UCSD-AML1 (cell line): ENCODE measurements at regions not wholly inside any gene's neighbourhood (a gene's known extent, or its start where the extent isn't known, plus 50 kb on each side); places are given as distances from the start of the nearest gene placed in this dataset.
"Not testable (repeated sequence)": the region's sequence is repeated elsewhere in the genome, so short reads cannot be mapped to it uniquely, and the experiment has no call there.

Experiments
- DNase-seq: peaks from one replicate; lab custom pipeline; 2025; ENCODE audit not compliant: unreplicated experiment; lab: John Stamatoyannopoulos, UW

- DNase-seq = not testable (repeated sequence)
Measured at GRCh38 chrX:150231368-150231767, 131.7 kb upstream of the MAMLD1 start.

- DNase-seq = not testable (repeated sequence)
Measured at GRCh38 chrX:150232222-150232621, 130.9 kb upstream of the MAMLD1 start.

- DNase-seq = no peak
Measured at GRCh38 chrX:150234126-150234525, 129.0 kb upstream of the MAMLD1 start.

GRCh38 chrX:150236327-150236726 is 126.8 kb upstream of the MAMLD1 start:
- no peak for DNase-seq

GRCh38 chrX:150238632-150239382 is 124.3 kb upstream of the MAMLD1 start:
- no peak for DNase-seq

- DNase-seq = no peak
Measured at GRCh38 chrX:150239946-150240642, 123.0 kb upstream of the MAMLD1 start.

- DNase-seq = no peak
Measured at GRCh38 chrX:150240643-150240970, 122.5 kb upstream of the MAMLD1 start.

GRCh38 chrX:150253959-150254620 is 109.0 kb upstream of the MAMLD1 start:
- DNase-seq = no peak

GRCh38 chrX:150254909-150255308 is 108.2 kb upstream of the MAMLD1 start:
- no peak for DNase-seq

- no peak for DNase-seq
Measured at GRCh38 chrX:150255441-150256296, 107.4 kb upstream of the MAMLD1 start.

GRCh38 chrX:150256297-150256650 is 106.8 kb upstream of the MAMLD1 start:
- no peak for DNase-seq

- no peak for DNase-seq
Measured at GRCh38 chrX:150257353-150258175, 105.6 kb upstream of the MAMLD1 start.

GRCh38 chrX:150258176-150258425 is 105.0 kb upstream of the MAMLD1 start:
- no peak for DNase-seq

GRCh38 chrX:150258463-150259430 is 104.4 kb upstream of the MAMLD1 start:
- DNase-seq = no peak

- no peak for DNase-seq
Measured at GRCh38 chrX:150262456-150262855, 100.7 kb upstream of the MAMLD1 start.

GRCh38 chrX:150268839-150269355 is 94.2 kb upstream of the MAMLD1 start:
- DNase-seq = no peak

GRCh38 chrX:150269605-150270254 is 93.4 kb upstream of the MAMLD1 start:
- DNase-seq = no peak

GRCh38 chrX:150270622-150271021 is 92.5 kb upstream of the MAMLD1 start:
- no peak for DNase-seq
